Neuronal stem cell (in vitro differentiated cells): ENCODE measurements at regions not wholly inside any gene's neighbourhood (a gene's known extent, or its start where the extent isn't known, plus 50 kb on each side); places are given as distances from the start of the nearest gene placed in this dataset.

Experiments used
- DNase-seq: peaks from one replicate; pipeline ENCODE4 v3.0.0-alpha.2; 2013; ENCODE audit warnings: low spot score
- H2AFZ ChIP-seq: one replicate; pipeline ENCODE4 v1.6.1; 2013; ENCODE audit warnings: mild to moderate bottlenecking, low read length, inconsistent platforms
- H2AK5ac ChIP-seq: 2 replicates; pipeline ENCODE4 v1.6.1; 2013; ENCODE audit warnings: low read depth, mild to moderate bottlenecking, inconsistent platforms, low read length, moderate library complexity, mixed read lengths
- H2BK120ac ChIP-seq: 2 replicates; pipeline ENCODE4 v1.6.1; 2013; ENCODE audit warnings: low read depth, mild to moderate bottlenecking, inconsistent platforms, low read length, moderate library complexity, mixed read lengths
- H2BK12ac ChIP-seq: one replicate; pipeline ENCODE4 v1.6.1; 2013; ENCODE audit warnings: low read length, inconsistent platforms
- H2BK15ac ChIP-seq: 2 replicates; pipeline ENCODE4 v1.6.1; 2013; ENCODE audit warnings: mild to moderate bottlenecking, low read length, inconsistent platforms, mixed read lengths
- H2BK5ac ChIP-seq: one replicate; pipeline ENCODE4 v1.6.1; 2013; ENCODE audit warnings: inconsistent platforms, mild to moderate bottlenecking, low read length, moderate library complexity
- H3K14ac ChIP-seq: one replicate; pipeline ENCODE4 v1.6.1; 2013; ENCODE audit warnings: low read length, inconsistent platforms
- H3K18ac ChIP-seq: 2 replicates; pipeline ENCODE4 v1.6.1; 2013; ENCODE audit warnings: low read length, inconsistent platforms
- H3K23ac ChIP-seq: 2 replicates; pipeline ENCODE4 v1.6.1; 2013; ENCODE audit warnings: low read depth, mild to moderate bottlenecking, mixed read lengths, low read length, inconsistent platforms; ENCODE audit not compliant: poor library complexity
- H3K27ac ChIP-seq: replicated peaks from 3 replicates; pipeline ENCODE4 v1.5.1; 2013; ENCODE audit warnings: low read length, inconsistent platforms
- H3K27me3 ChIP-seq, 3 experiments: 2 replicates each; pipeline ENCODE4 v1.6.1; 2013; ENCODE audit warnings: low read length in 3 of 3, mild to moderate bottlenecking in 2 of 3, inconsistent platforms in 1 of 3, low read depth in 1 of 3, mixed read lengths in 1 of 3, moderate library complexity in 1 of 3; ENCODE audit not compliant: control insufficient read depth in 3 of 3, insufficient read depth in 3 of 3
- H3K36me3 ChIP-seq, 2 donors: replicated peaks in 1 of 2; 2 replicates each; pipeline ENCODE4 v1.6.1; 2013; ENCODE audit warnings: low read length in 2 of 2; ENCODE audit not compliant: control insufficient read depth in 2 of 2, insufficient read depth in 2 of 2
- H3K4ac ChIP-seq: 2 replicates; pipeline ENCODE4 v1.6.1; 2013; ENCODE audit warnings: inconsistent platforms, mild to moderate bottlenecking, low read length, moderate library complexity
- H3K4me1 ChIP-seq, 2 donors: 1 replicate in 1 of 2; 2 replicates in 1 of 2; pipeline ENCODE4 v1.6.1; 2013; ENCODE audit warnings: low read length in 2 of 2, low read depth in 1 of 2; ENCODE audit not compliant: control insufficient read depth in 2 of 2, insufficient read depth in 1 of 2
- H3K4me2 ChIP-seq: one replicate; pipeline ENCODE4 v1.6.1; 2013; ENCODE audit warnings: mild to moderate bottlenecking, low read length, inconsistent platforms; ENCODE audit not compliant: insufficient read depth, poor library complexity, severe bottlenecking
- H3K4me3 ChIP-seq, 2 donors: 2 replicates each; pipeline ENCODE4 v1.5.1; 2013; ENCODE audit warnings: low read length in 2 of 2, mild to moderate bottlenecking in 2 of 2, inconsistent platforms in 1 of 2, moderate library complexity in 1 of 2
- H3K79me1 ChIP-seq: one replicate; pipeline ENCODE4 v1.6.1; 2013; ENCODE audit warnings: low read depth, mild to moderate bottlenecking, inconsistent platforms, low read length, moderate library complexity
- H3K9ac ChIP-seq: one replicate; pipeline ENCODE4 v1.6.1; 2013; ENCODE audit warnings: mild to moderate bottlenecking, low read depth, low read length, inconsistent platforms; ENCODE audit not compliant: poor library complexity
- H3K9me3 ChIP-seq, 2 donors: replicated peaks in 1 of 2; 2 replicates each; pipeline versions ENCODE3 to v1.6.1; 2013; ENCODE audit warnings: low read length in 2 of 2, mild to moderate bottlenecking in 2 of 2, inconsistent platforms in 1 of 2, low read depth in 1 of 2, mixed read lengths in 1 of 2, moderate library complexity in 1 of 2; ENCODE audit not compliant: control insufficient read depth in 2 of 2, insufficient read depth in 1 of 2
- H4K8ac ChIP-seq: one replicate; pipeline ENCODE4 v1.6.1; 2013; ENCODE audit warnings: low read depth, mild to moderate bottlenecking, inconsistent platforms, low read length, moderate library complexity
- H4K91ac ChIP-seq: one replicate; pipeline ENCODE4 v1.6.1; 2013; ENCODE audit warnings: low read length, low read depth, mild to moderate bottlenecking, inconsistent platforms; ENCODE audit not compliant: poor library complexity
- WGBS, 2 donors: extraction: QIAGEN DNeasy Blood & Tissue Kit; methylation state at CpG; one replicate each; pipeline ENCODE4 v1.1.7; 2013; ENCODE audit warnings: missing lambda C conversion rate in 2 of 2, mixed read lengths in 1 of 2; ENCODE audit not compliant: insufficient read length in 2 of 2, insufficient replicate concordance in 1 of 2; ENCODE audit errors: extremely low coverage in 2 of 2; 5-methylcytosine and 5-hydroxymethylcytosine counted together

GRCh38 chr3:163521261-163521660 lies 1557.0 kb downstream of the SI start:
- DNase-seq, result no peak
- H3K4me2 ChIP-seq, result no peak overlapping the region
- H3K18ac ChIP-seq, result no peak overlapping the region
- no peak overlapping the region for H3K14ac ChIP-seq
- no peak overlapping the region for H2AFZ ChIP-seq
- no peak overlapping the region for H4K91ac ChIP-seq
- no peak overlapping the region for H2BK5ac ChIP-seq
- H3K9me3 ChIP-seq, result no peaks in the 10 kb centered on the region
- H3K4me1 ChIP-seq, result no peaks in the 10 kb centered on the region
- H3K4ac ChIP-seq, result no peak overlapping the region
- H2BK120ac ChIP-seq, result no peak overlapping the region
- no peaks in the 10 kb centered on the region for H3K36me3 ChIP-seq
- no peaks in the 10 kb centered on the region for H3K79me1 ChIP-seq
- H2BK12ac ChIP-seq, result no peak overlapping the region
- no peak overlapping the region for H3K4me3 ChIP-seq
- no CpG with 5 or more reads among the region's 1 CpG for WGBS, 2 donors
- no peak overlapping the region for H4K8ac ChIP-seq
- H2AK5ac ChIP-seq, result no peak overlapping the region
- H2BK15ac ChIP-seq, result no peak overlapping the region
- no peak overlapping the region for H3K23ac ChIP-seq
- no peak overlapping the region for H3K27ac ChIP-seq
- H3K9ac ChIP-seq, result no peak overlapping the region
- no peaks in the 10 kb centered on the region for H3K27me3 ChIP-seq

GRCh38 chr3:163518065-163518464 lies 1560.2 kb downstream of the SI start:
- no peaks in the 10 kb centered on the region for H3K79me1 ChIP-seq
- H3K14ac ChIP-seq, result no peak overlapping the region
- no peak overlapping the region for H3K9ac ChIP-seq
- H3K23ac ChIP-seq, result no peak overlapping the region
- H2AFZ ChIP-seq, result no peak overlapping the region
- H4K8ac ChIP-seq, result no peak overlapping the region
- H3K27ac ChIP-seq, result no peak overlapping the region
- H4K91ac ChIP-seq, result no peak overlapping the region
- no peak overlapping the region for H2BK120ac ChIP-seq
- no peaks in the 10 kb centered on the region for H3K4me1 ChIP-seq
- no peak overlapping the region for H3K18ac ChIP-seq
- no peak overlapping the region for H3K4me3 ChIP-seq
- H2BK15ac ChIP-seq, result no peak overlapping the region
- H2AK5ac ChIP-seq, result no peak overlapping the region
- H3K9me3 ChIP-seq, result no peaks in the 10 kb centered on the region
- H3K36me3 ChIP-seq, result no peaks in the 10 kb centered on the region
- no peak overlapping the region for H2BK12ac ChIP-seq
- H3K4me2 ChIP-seq, result no peak overlapping the region
- no peak overlapping the region for H3K4ac ChIP-seq
- H3K27me3 ChIP-seq, result no peaks in the 10 kb centered on the region
- no peak overlapping the region for H2BK5ac ChIP-seq
- DNase-seq, result no peak
- no CpG with 5 or more reads among the region's 3 CpGs for WGBS, 2 donors

GRCh38 chr3:163513149-163513657 lies 1565.1 kb downstream of the SI start:
- no peak for DNase-seq

GRCh38 chr3:163508206-163508605 lies 1570.1 kb downstream of the SI start:
- Histone ChIP-seq H3K23ac (no peak overlapping the region), H3K36me3 (no peaks in the 10 kb centered on the region), H2BK5ac (no peak overlapping the region), H2BK120ac (no peak overlapping the region), H2AK5ac (no peak overlapping the region), H3K27me3 (no peaks in the 10 kb centered on the region), H2BK15ac (no peak overlapping the region), H3K14ac (no peak overlapping the region), H4K8ac (no peak overlapping the region), H3K18ac (no peak overlapping the region), H3K9me3 (no peaks in the 10 kb centered on the region), H3K4me3 (no peak overlapping the region), H3K4me1 (no peaks in the 10 kb centered on the region), H3K4me2 (no peak overlapping the region), H3K27ac (no peak overlapping the region), H3K4ac (no peak overlapping the region), H3K9ac (no peak overlapping the region), H2BK12ac (no peak overlapping the region), H4K91ac (no peak overlapping the region), H3K79me1 (no peaks in the 10 kb centered on the region), H2AFZ (peak overlapping the region; percentile 5)
- WGBS, 2 donors, result no CpG with 5 or more reads among the region's 2 CpGs
- no peak for DNase-seq

More at GRCh38 chr3:163513149-163513657, 1565.1 kb downstream of the SI start:
- Histone ChIP-seq H3K4ac (no peak overlapping the region), H4K8ac (no peak overlapping the region), H3K27ac (no peak overlapping the region), H2BK15ac (no peak overlapping the region), H4K91ac (no peak overlapping the region), H3K23ac (no peak overlapping the region), H3K4me1 (no peaks in the 10 kb centered on the region), H3K14ac (no peak overlapping the region), H3K79me1 (no peaks in the 10 kb centered on the region), H2AFZ (peak overlapping the region; percentile 47), H2BK5ac (no peak overlapping the region), H2BK120ac (no peak overlapping the region), H3K9ac (no peak overlapping the region), H3K4me2 (no peak overlapping the region), H2AK5ac (no peak overlapping the region), H3K4me3 (no peak overlapping the region), H3K9me3 (no peaks in the 10 kb centered on the region), H2BK12ac (no peak overlapping the region), H3K27me3 (no peaks in the 10 kb centered on the region), H3K18ac (no peak overlapping the region), H3K36me3 (no peaks in the 10 kb centered on the region)
- no CpG with 5 or more reads among the region's 2 CpGs for WGBS, 2 donors
